Fibroblast of skin of scalp (primary cell): ENCODE measurements at regions not wholly inside any gene's neighbourhood (a gene's known extent, or its start where the extent isn't known, plus 50 kb on each side); places are given as distances from the start of the nearest gene placed in this dataset.
"Not testable (repeated sequence)": the region's sequence is repeated elsewhere in the genome, so short reads cannot be mapped to it uniquely, and the experiment has no call there.

Source experiments
- DNase-seq: peaks from one replicate; pipeline ENCODE4 v3.0.0-alpha.2; 2013

- DNase-seq, result no peak
Observed at GRCh38 chr1:173342736-173343135, 134.4 kb upstream of the PRDX6 start.

GRCh38 chr1:173344034-173344743 is 132.9 kb upstream of the PRDX6 start:
- no peak for DNase-seq

GRCh38 chr1:173347282-173347818 is 129.8 kb upstream of the PRDX6 start:
- DNase-seq, result no peak

GRCh38 chr1:173352635-173353034 is 124.5 kb upstream of the PRDX6 start:
- not testable (repeated sequence) for DNase-seq

- peak; percentile 53 for DNase-seq
Observed at GRCh38 chr1:173353350-173353749, 123.8 kb upstream of the PRDX6 start.

GRCh38 chr1:173354937-173355280 is 122.2 kb upstream of the PRDX6 start:
- no peak for DNase-seq

- DNase-seq, result no peak
Observed at GRCh38 chr1:173355281-173356031, 121.7 kb upstream of the PRDX6 start.

GRCh38 chr1:173356191-173356762 is 120.9 kb upstream of the PRDX6 start:
- DNase-seq, result peak; percentile 43

- no peak for DNase-seq
Observed at GRCh38 chr1:173360487-173361063, 116.6 kb upstream of the PRDX6 start.

GRCh38 chr1:173362543-173362942 is 114.6 kb upstream of the PRDX6 start:
- no peak for DNase-seq

GRCh38 chr1:173364827-173365226 is 112.3 kb upstream of the PRDX6 start:
- DNase-seq, result no peak

GRCh38 chr1:173365341-173365740 is 111.8 kb upstream of the PRDX6 start:
- no peak for DNase-seq

GRCh38 chr1:173367136-173367535 is 110.0 kb upstream of the PRDX6 start:
- no peak for DNase-seq

GRCh38 chr1:173370586-173370985 is 106.5 kb upstream of the PRDX6 start:
- DNase-seq, result not testable (repeated sequence)

GRCh38 chr1:173376065-173376464 is 101.1 kb upstream of the PRDX6 start:
- DNase-seq, result not testable (repeated sequence)

GRCh38 chr1:173377266-173377665 is 99.9 kb upstream of the PRDX6 start:
- no peak for DNase-seq

GRCh38 chr1:173383351-173383750 is 93.8 kb upstream of the PRDX6 start:
- DNase-seq, result peak; percentile 60

- DNase-seq, result no peak
Observed at GRCh38 chr1:173388352-173388751, 88.8 kb upstream of the PRDX6 start.

- peak; percentile 93 for DNase-seq
Observed at GRCh38 chr1:173392895-173393658, 84.1 kb upstream of the PRDX6 start.

- DNase-seq, result peak; percentile 79
Observed at GRCh38 chr1:173393659-173394000, 83.5 kb upstream of the PRDX6 start.

GRCh38 chr1:173394813-173395212 is 82.3 kb upstream of the PRDX6 start:
- not testable (repeated sequence) for DNase-seq

- DNase-seq, result no peak
Observed at GRCh38 chr1:173395762-173396161, 81.4 kb upstream of the PRDX6 start.
